IMR-90 (cell line): ENCODE measurements at regions not wholly inside any gene's neighbourhood (a gene's known extent, or its start where the extent isn't known, plus 50 kb on each side); places are given as distances from the start of the nearest gene placed in this dataset.

Experiments
- ATAC-seq: fragments of 200-7000 bp; cut with Tn5 transposase; 2 replicates; pipeline ENCODE4 v1.9.1; 2020; ENCODE audit warnings: low read depth, mild to moderate bottlenecking, moderate library complexity
- BruUV-seq: library from RNA; stranded (reverse); fragments of 400-500 nt; replicated peaks from 2 replicates; lab custom pipeline; 2021; lab: Mats Ljungman, UMichigan
- CTCF ChIA-PET: fragments of 300-600 bp; formaldehyde crosslinking; extraction: SDS; loops from one replicate; lab custom pipeline; 2021; ENCODE audit warnings: antibody characterized with exemption; lab: Yijun Ruan, JAX
- POLR2A ChIA-PET: fragments of 300-600 bp; sonication (Branson Sonifier 250); formaldehyde crosslinking; loops from one replicate; lab custom pipeline; 2022; ENCODE audit warnings: antibody characterized with exemption; ENCODE audit not compliant: unreplicated experiment; lab: Charles Lee
- DNase-seq: peaks from one replicate; pipeline ENCODE4 v3.0.0; 2013
- H2AFZ ChIP-seq: replicated peaks from 2 replicates; pipeline ENCODE3; 2013; ENCODE audit warnings: low read length, mild to moderate bottlenecking; ENCODE audit not compliant: poor library complexity
- H2AK5ac ChIP-seq: 2 replicates; pipeline ENCODE4 v1.6.1; 2013; ENCODE audit warnings: low read depth, low read length, inconsistent platforms
- H2AK9ac ChIP-seq: replicated peaks from 2 replicates; pipeline ENCODE3; 2013; ENCODE audit warnings: mild to moderate bottlenecking, low read depth, low read length, moderate library complexity; ENCODE audit not compliant: poor library complexity
- H2BK120ac ChIP-seq: 2 replicates; pipeline ENCODE4 v1.6.1; 2013; ENCODE audit warnings: low read depth, low read length, inconsistent platforms
- H2BK15ac ChIP-seq: 3 replicates; pipeline ENCODE4 v1.6.1; 2013; ENCODE audit warnings: low read depth, low read length, inconsistent platforms
- H2BK20ac ChIP-seq: 2 replicates; pipeline ENCODE4 v1.6.1; 2013; ENCODE audit warnings: low read depth, mild to moderate bottlenecking, inconsistent platforms, low read length, moderate library complexity
- H2BK5ac ChIP-seq: 2 replicates; pipeline ENCODE4 v1.6.1; 2013; ENCODE audit warnings: mild to moderate bottlenecking, low read depth, low read length, inconsistent platforms; ENCODE audit not compliant: poor library complexity, severe bottlenecking
- H3K14ac ChIP-seq: replicated peaks from 2 replicates; pipeline ENCODE4 v1.6.1; 2013; ENCODE audit warnings: low read depth, low read length, inconsistent platforms
- H3K18ac ChIP-seq: 2 replicates; pipeline ENCODE4 v1.6.1; 2013; ENCODE audit warnings: low read depth, low read length, control low read depth
- H3K23ac ChIP-seq: 2 replicates; pipeline ENCODE4 v1.6.1; 2013; ENCODE audit warnings: low read depth, low read length, inconsistent platforms
- H3K27ac ChIP-seq: 2 replicates; pipeline ENCODE4 v1.5.1; 2013; ENCODE audit warnings: mild to moderate bottlenecking, control low read depth, low read length; ENCODE audit not compliant: insufficient read depth
- H3K27me3 ChIP-seq: 2 replicates; pipeline ENCODE4 v1.6.1; 2013; ENCODE audit warnings: low read length; ENCODE audit not compliant: control insufficient read depth, insufficient read depth
- H3K36me3 ChIP-seq: 2 replicates; pipeline ENCODE4 v1.6.1; 2013; ENCODE audit warnings: low read length, mixed read lengths; ENCODE audit not compliant: control insufficient read depth, insufficient read depth
- H3K4ac ChIP-seq: 2 replicates; pipeline ENCODE4 v1.6.1; 2013; ENCODE audit warnings: low read depth, low read length, inconsistent platforms
- H3K4me1 ChIP-seq: 2 replicates; pipeline ENCODE4 v1.6.1; 2013; ENCODE audit warnings: low read length, mixed read lengths; ENCODE audit not compliant: control insufficient read depth, insufficient read depth
- H3K4me2 ChIP-seq: 2 replicates; pipeline ENCODE4 v1.6.1; 2013; ENCODE audit warnings: low read depth, mild to moderate bottlenecking, control low read depth, low read length, moderate library complexity
- H3K4me3 ChIP-seq: 2 replicates; pipeline ENCODE4 v1.5.1; 2013; ENCODE audit warnings: low read depth, mild to moderate bottlenecking, control low read depth, low read length, moderate library complexity; ENCODE audit not compliant: insufficient read depth
- H3K56ac ChIP-seq: 2 replicates; pipeline ENCODE4 v1.6.1; 2013; ENCODE audit warnings: low read length, inconsistent platforms; ENCODE audit not compliant: insufficient read depth; ENCODE audit errors: extremely low read depth
- H3K79me1 ChIP-seq, 2 experiments: 2 replicates each; pipeline ENCODE4 v1.6.1; 2013; ENCODE audit warnings: low read length in 2 of 2, inconsistent platforms in 1 of 2, low read depth in 1 of 2
- H3K9ac ChIP-seq: 2 replicates; pipeline ENCODE4 v1.6.1; 2013; ENCODE audit warnings: low read depth, low read length, control low read depth
- H3K9me1 ChIP-seq: 2 replicates; pipeline ENCODE4 v1.6.1; 2013; ENCODE audit warnings: low read length, inconsistent platforms; ENCODE audit not compliant: insufficient read depth
- H3K9me3 ChIP-seq: 2 replicates; pipeline ENCODE4 v1.6.1; 2013; ENCODE audit warnings: low read length; ENCODE audit not compliant: control insufficient read depth, insufficient read depth
- H4K20me1 ChIP-seq: 2 replicates; pipeline ENCODE4 v1.6.1; 2013; ENCODE audit warnings: low read length, inconsistent platforms; ENCODE audit not compliant: insufficient read depth
- H4K5ac ChIP-seq: 2 replicates; pipeline ENCODE4 v1.6.1; 2013; ENCODE audit warnings: mild to moderate bottlenecking, low read depth, low read length, control low read depth
- H4K8ac ChIP-seq, 2 experiments: 2 replicates each; pipeline ENCODE4 v1.6.1; 2013; ENCODE audit warnings: low read depth in 2 of 2, low read length in 2 of 2, control low read depth in 1 of 2, inconsistent platforms in 1 of 2
- H4K91ac ChIP-seq: 2 replicates; pipeline ENCODE4 v1.6.1; 2013; ENCODE audit warnings: low read depth, low read length, inconsistent platforms; ENCODE audit not compliant: insufficient read depth
- BHLHE40 ChIP-seq: fragments of 150-350 bp; IDR thresholded peaks from 2 replicates; pipeline ENCODE4 v1.6.1; 2016; ENCODE audit warnings: mild to moderate bottlenecking, low read depth, low read length
- CEBPB ChIP-seq: IDR thresholded peaks from 2 replicates; pipeline ENCODE4 v1.6.1; 2012; ENCODE audit warnings: low read depth, low read length, improper control_type of control experiment
- CHD1 ChIP-seq: IDR thresholded peaks from 2 replicates; pipeline ENCODE4 v1.6.1; 2012; ENCODE audit warnings: low read depth, low read length, improper control_type of control experiment
- CTCF ChIP-seq: conservative IDR thresholded peaks from 2 replicates; pipeline ENCODE4 v1.5.1; 2012; ENCODE audit warnings: mild to moderate bottlenecking, low read depth, low read length, improper control_type of control experiment
- ELK1 ChIP-seq: fragments of 150-350 bp; IDR thresholded peaks from 2 replicates; pipeline ENCODE4 v1.6.1; 2016; ENCODE audit warnings: low read depth, mild to moderate bottlenecking, low read length, moderate library complexity, borderline replicate concordance
- FOS ChIP-seq: fragments of 150-350 bp; IDR thresholded peaks from 2 replicates; pipeline ENCODE4 v1.6.1; 2016; ENCODE audit warnings: low read depth, low read length
- MAFK ChIP-seq: IDR thresholded peaks from 2 replicates; pipeline ENCODE4 v1.6.1; 2012; ENCODE audit warnings: low read depth, low read length, improper control_type of control experiment
- MAZ ChIP-seq: IDR thresholded peaks from 2 replicates; pipeline ENCODE4 v1.6.1; 2012; ENCODE audit warnings: low read depth, mild to moderate bottlenecking, low read length, improper control_type of control experiment, moderate library complexity, borderline replicate concordance
- MXI1 ChIP-seq: IDR thresholded peaks from 2 replicates; pipeline ENCODE4 v1.6.1; 2012; ENCODE audit warnings: low read depth, mild to moderate bottlenecking, low read length, moderate library complexity, borderline replicate concordance
- NFE2L2 ChIP-seq: fragments of 150-350 bp; IDR thresholded peaks from 2 replicates; pipeline ENCODE4 v1.6.1; 2016; ENCODE audit warnings: low read depth, mild to moderate bottlenecking, low read length
- POLR2A ChIP-seq: IDR thresholded peaks from 2 replicates; pipeline ENCODE4 v1.6.1; 2012; ENCODE audit warnings: mild to moderate bottlenecking, low read depth, low read length
- RAD21 ChIP-seq: IDR thresholded peaks from 2 replicates; pipeline ENCODE4 v1.6.1; 2012; ENCODE audit warnings: low read length, improper control_type of control experiment
- RCOR1 ChIP-seq: IDR thresholded peaks from 2 replicates; pipeline ENCODE4 v1.6.1; 2012; ENCODE audit warnings: mild to moderate bottlenecking, low read length, improper control_type of control experiment; ENCODE audit not compliant: insufficient replicate concordance
- RFX5 ChIP-seq: IDR thresholded peaks from 2 replicates; pipeline ENCODE4 v1.8.0; 2012; ENCODE audit warnings: low read depth, mild to moderate bottlenecking, low read length, moderate library complexity
- SMC3 ChIP-seq: fragments of 150-350 bp; IDR thresholded peaks from 2 replicates; pipeline ENCODE4 v1.6.1; 2016; ENCODE audit warnings: low read depth, mild to moderate bottlenecking, antibody characterized with exemption, low read length, moderate library complexity
- WGBS, 2 experiments: methylation state at CpG; one replicate each; pipeline versions ENCODE4 v1.1.5 to v1.1.7; 2013; ENCODE audit warnings: missing lambda C conversion rate in 2 of 2; ENCODE audit not compliant: insufficient read length in 1 of 2; ENCODE audit errors: extremely low coverage in 2 of 2; 5-methylcytosine and 5-hydroxymethylcytosine counted together
- dilution Hi-C: fragments of 300-500 bp; cut with HindIII; formaldehyde crosslinking; loops from one replicate; pipeline ENCODE4 v1.14.3; 2018; ENCODE audit warnings: low sequenced_read_pairs; ENCODE audit not compliant: unreplicated experiment
- in situ Hi-C: fragments of 300-500 bp; cut with MboI; formaldehyde crosslinking; loops from 3 replicates; pipeline ENCODE4 v1.14.3; 2019; ENCODE audit warnings: low sequenced_read_pairs, inconsistent platforms, mixed read lengths
- intact Hi-C: fragments of 100-400 bp; cut with micrococcal nuclease; formaldehyde crosslinking; loops from 2 replicates; pipeline ENCODE4 v1.10.0; 2022
- TF ChIP-seq, protein P1 (sequence below): fragments of 150-350 bp; IDR thresholded peaks from 2 replicates; pipeline ENCODE4 v1.6.1; 2017; ENCODE audit warnings: mild to moderate bottlenecking, antibody characterized with exemption, low read length, low read depth

- BruUV-seq, result no TSS peak
- TF ChIP-seq SMC3 (no peak), MAZ (no peak), CHD1 (no peak), MAFK (no peak), RAD21 (no peak), CTCF (no peak), POLR2A (no peak), RFX5 (no peak), CEBPB (no peak), NFE2L2 (no peak), MXI1 (no peak), ELK1 (no peak), RCOR1 (no peak), FOS (no peak), BHLHE40 (no peak)
- TF ChIP-seq, protein P1, sequence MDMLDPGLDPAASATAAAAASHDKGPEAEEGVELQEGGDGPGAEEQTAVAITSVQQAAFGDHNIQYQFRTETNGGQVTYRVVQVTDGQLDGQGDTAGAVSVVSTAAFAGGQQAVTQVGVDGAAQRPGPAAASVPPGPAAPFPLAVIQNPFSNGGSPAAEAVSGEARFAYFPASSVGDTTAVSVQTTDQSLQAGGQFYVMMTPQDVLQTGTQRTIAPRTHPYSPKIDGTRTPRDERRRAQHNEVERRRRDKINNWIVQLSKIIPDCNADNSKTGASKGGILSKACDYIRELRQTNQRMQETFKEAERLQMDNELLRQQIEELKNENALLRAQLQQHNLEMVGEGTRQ, result no peak
- no peaks in the 10 kb centered on the region for H3K79me1 ChIP-seq
These were observed 209.2 kb upstream of the DAB1 start for GRCh38 chr1:57633056-57633455.

More at GRCh38 chr1:57633056-57633455, 209.2 kb upstream of the DAB1 start:
- no peak for ATAC-seq
- no peak overlapping the region for H3K4ac ChIP-seq
- no peaks in the 10 kb centered on the region for H3K27me3 ChIP-seq
- H3K4me3 ChIP-seq, result no peak overlapping the region
- H2AFZ ChIP-seq, result no peak overlapping the region
- no peak overlapping the region for H2BK5ac ChIP-seq
- dilution Hi-C loops, result no loop called here
- H3K9me3 ChIP-seq, result no peaks in the 10 kb centered on the region
- DNase-seq, result no peak
- no CpG with 5 or more reads among the region's 4 CpGs for WGBS, 2 experiments
- peaks cover 2% of the 10 kb centered on the region; the same call in 1 of the 2 replicates for H3K4me1 ChIP-seq
- H2BK120ac ChIP-seq, result no peak overlapping the region
- in situ Hi-C loops, result no loop called here
- H2BK20ac ChIP-seq, result no peak overlapping the region
- no peak overlapping the region for H3K18ac ChIP-seq
- H3K9ac ChIP-seq, result no peak overlapping the region
- H4K8ac ChIP-seq, result no peak overlapping the region
- ChIA-PET CTCF (no interaction called here), POLR2A (no interaction called here)
- no peak overlapping the region for H2AK5ac ChIP-seq
- no peak overlapping the region for H3K23ac ChIP-seq
- H4K20me1 ChIP-seq, result no peaks in the 10 kb centered on the region
- no peak overlapping the region for H3K14ac ChIP-seq
- no peak overlapping the region for H4K5ac ChIP-seq
- no peak overlapping the region for H2AK9ac ChIP-seq
- no peaks in the 10 kb centered on the region for H3K9me1 ChIP-seq
- H3K27ac ChIP-seq, result no peak overlapping the region
- no peaks in the 10 kb centered on the region for H3K36me3 ChIP-seq
- H2BK15ac ChIP-seq, result no peak overlapping the region
- H3K4me2 ChIP-seq, result no peak overlapping the region
- H4K91ac ChIP-seq, result no peak overlapping the region
- H3K56ac ChIP-seq, result no peak overlapping the region
- intact Hi-C loops, result loop anchor here (5.0 kb wide), 1 partner anchor 211 kb away; the partner anchor contains the start of gene DAB1
